ENCODE measurements at regions not wholly inside any gene's neighbourhood (a gene's known extent, or its start where the extent isn't known, plus 50 kb on each side); places are given as distances from the start of the nearest gene placed in this dataset.

GRCh38 chr6:156509496-156509895, 267.7 kb upstream of the ARID1B start:
- no peak for DNase-seq

GRCh38 chr6:156508923-156509322, 268.3 kb upstream of the ARID1B start:
- no peak for DNase-seq

- DNase-seq: no peak
These were observed 269.1 kb upstream of the ARID1B start for GRCh38 chr6:156508126-156508525.

GRCh38 chr6:156507656-156508055, 269.5 kb upstream of the ARID1B start:
- no peak for DNase-seq

GRCh38 chr6:156507106-156507505, 270.1 kb upstream of the ARID1B start:
- no peak for DNase-seq

- DNase-seq: no peak
These were observed 274.1 kb upstream of the ARID1B start for GRCh38 chr6:156502969-156503504.

GRCh38 chr6:156497618-156498017, 279.6 kb upstream of the ARID1B start:
- no peak for DNase-seq

- DNase-seq: no peak
These were observed 289.3 kb upstream of the ARID1B start for GRCh38 chr6:156487877-156488276.

- no peak for DNase-seq
These were observed 292.0 kb upstream of the ARID1B start for GRCh38 chr6:156485150-156485549.

- DNase-seq: peak in 1 of 2 experiments; percentile 18
These were observed 302.6 kb upstream of the ARID1B start for GRCh38 chr6:156474507-156475120.

GRCh38 chr6:156471000-156471399, 306.2 kb upstream of the ARID1B start:
- DNase-seq: no peak

- DNase-seq: no peak
These were observed 312.9 kb upstream of the ARID1B start for GRCh38 chr6:156464100-156464878.

- no peak for DNase-seq
These were observed 315.5 kb upstream of the ARID1B start for GRCh38 chr6:156461647-156462046.

- no peak for DNase-seq
These were observed 319.6 kb upstream of the ARID1B start for GRCh38 chr6:156457601-156458000.

- DNase-seq: no peak
These were observed 321.3 kb upstream of the ARID1B start for GRCh38 chr6:156455847-156456246.

- no peak for DNase-seq
These were observed 322.3 kb upstream of the ARID1B start for GRCh38 chr6:156454867-156455266.

GRCh38 chr6:156451726-156452125, 325.5 kb upstream of the ARID1B start:
- no peak for DNase-seq

GRCh38 chr6:156451088-156451487, 326.1 kb upstream of the ARID1B start:
- no peak for DNase-seq

GRCh38 chr6:156450421-156450820, 326.8 kb upstream of the ARID1B start:
- no peak for DNase-seq

- no peak for DNase-seq
These were observed 327.6 kb upstream of the ARID1B start for GRCh38 chr6:156449569-156449968.

GRCh38 chr6:156449128-156449527, 328.1 kb upstream of the ARID1B start:
- DNase-seq: no peak

GRCh38 chr6:156448579-156448978, 328.6 kb upstream of the ARID1B start:
- no peak for DNase-seq

GRCh38 chr6:156440688-156441087, 336.5 kb upstream of the ARID1B start:
- no peak for DNase-seq

- no peak for DNase-seq
These were observed 338.7 kb upstream of the ARID1B start for GRCh38 chr6:156438350-156438923.

Data from activated T-cell treated with anti-CD3 and anti-CD28 coated beads, Interleukin-2, amount 50 U/mL, for 48 hours (primary cell).